ENCODE measurements at regions not wholly inside any gene's neighbourhood (a gene's known extent, or its start where the extent isn't known, plus 50 kb on each side); places are given as distances from the start of the nearest gene placed in this dataset.

DNA sequence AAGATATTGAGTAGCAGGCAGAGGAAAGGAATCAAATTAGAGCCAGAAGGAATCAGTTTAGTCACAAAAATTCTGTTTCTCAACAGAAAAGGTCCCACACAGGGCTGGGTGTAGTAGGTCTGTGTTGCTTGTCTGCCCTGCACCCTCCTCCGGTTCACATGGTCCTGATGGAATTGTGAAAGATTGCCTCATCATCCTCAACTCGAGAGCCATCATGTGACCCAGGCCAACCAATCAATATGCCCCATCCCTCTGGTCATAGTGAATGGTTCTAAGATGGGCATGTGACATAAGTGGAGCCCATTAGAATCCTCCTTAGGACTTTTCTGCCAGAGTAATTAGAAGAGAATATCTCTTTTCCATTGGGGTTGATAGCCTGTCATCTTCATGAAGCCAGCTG lies 56.7 kb upstream of the RAD23B start:
- Histone ChIP-seq H3K27me3 (no peaks in the 10 kb centered on the region), H3K27ac (replicated peaks in 1 of 4) (no peak overlapping the region), H3K36me3 (no peaks in the 10 kb centered on the region), H3K4me3 (no peak overlapping the region), H3K4me1 (peaks cover 0 to 16% (median 12%) of the 10 kb centered on the region in 4 donors), H3K9me3 (no peaks in the 10 kb centered on the region)
- TF ChIP-seq POLR2A (IDR thresholded peaks at IDR 0.05; ENCODE audit: low read depth): no peak
- TF ChIP-seq POLR2AphosphoS5 (IDR thresholded peaks at IDR 0.05): no peak
- TF ChIP-seq EP300 (IDR thresholded peaks at IDR 0.05): no peak
- TF ChIP-seq CTCF (IDR thresholded peaks at IDR 0.05): no peak
- WGBS: 91% methylated on average over 2 of the region's 2 CpGs
- intact Hi-C loops (cut with DNase I): no loop called here
- no peak for DNase-seq (ENCODE audit: extremely low spot score)

DNA sequence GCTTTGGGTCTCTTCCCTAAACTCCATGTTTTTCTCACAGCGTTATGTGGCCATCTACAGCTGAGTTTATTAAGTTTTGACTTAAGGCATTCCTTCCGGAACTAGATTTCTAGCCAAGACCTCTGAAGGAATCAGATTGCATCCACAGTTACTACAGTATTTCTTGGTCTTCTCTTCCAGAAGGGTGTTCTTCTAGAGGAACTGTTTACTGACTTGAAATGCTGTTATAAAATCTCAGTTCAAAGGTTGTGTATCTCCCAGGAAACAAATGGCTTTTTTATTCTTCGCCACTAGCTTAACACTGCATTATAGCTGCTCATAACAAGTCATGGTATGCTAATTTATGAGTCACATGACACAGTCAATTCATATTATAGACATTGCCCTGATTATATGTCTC lies 55.3 kb upstream of the RAD23B start:
- no peaks in the 10 kb centered on the region for H3K27me3 ChIP-seq
- H3K27ac ChIP-seq (replicated peaks in 1 of 4): no peak overlapping the region
- TF ChIP-seq POLR2AphosphoS5 (IDR thresholded peaks at IDR 0.05) (no peak), CTCF (IDR thresholded peaks at IDR 0.05) (no peak)
- DNase-seq (ENCODE audit: extremely low spot score): no peak
- 71% methylated on average over 3 of the region's 3 CpGs for WGBS
- no peaks in the 10 kb centered on the region for H3K9me3 ChIP-seq
- intact Hi-C loops (cut with DNase I): no loop called here
- no peak overlapping the region for H3K4me3 ChIP-seq
- peaks cover 0 to 6% (median 2%) of the 10 kb centered on the region in 4 donors for H3K4me1 ChIP-seq
- H3K36me3 ChIP-seq: no peaks in the 10 kb centered on the region

DNA sequence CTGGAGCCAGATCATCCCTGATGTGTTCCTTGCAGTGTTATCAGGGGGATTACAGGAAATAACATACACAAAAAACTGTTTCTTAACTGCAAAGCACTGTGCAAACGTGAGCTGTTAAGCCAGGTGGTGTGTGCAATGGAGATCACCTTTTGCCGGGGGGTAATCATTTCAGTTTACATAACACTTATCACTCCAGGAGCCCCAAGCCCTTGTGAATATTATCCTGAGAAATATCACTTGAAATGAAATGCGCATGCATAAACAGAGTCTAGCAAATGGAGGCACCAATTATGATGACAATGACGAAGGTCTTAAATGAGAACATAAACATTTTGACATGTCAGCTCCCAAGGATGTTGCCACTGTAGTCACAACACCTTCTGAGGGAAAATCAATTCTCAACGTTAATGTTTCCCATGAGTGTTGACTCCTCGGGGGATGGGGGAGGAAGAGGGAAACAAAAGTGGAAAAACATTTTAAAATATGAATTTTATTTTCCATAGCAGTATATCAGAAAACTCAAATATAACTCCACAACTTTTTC lies 54.5 kb upstream of the RAD23B start:
- Histone ChIP-seq H3K36me3 (no peaks in the 10 kb centered on the region), H3K4me1 (peaks cover 0 to 6% (median 2%) of the 10 kb centered on the region in 4 donors), H3K27me3 (no peaks in the 10 kb centered on the region), H3K4me3 (no peak overlapping the region), H3K9me3 (no peaks in the 10 kb centered on the region), H3K27ac (replicated peaks in 1 of 4) (no peak overlapping the region)
- intact Hi-C loops (cut with DNase I): no loop called here
- TF ChIP-seq POLR2AphosphoS5 (IDR thresholded peaks at IDR 0.05) (no peak), CTCF (IDR thresholded peaks at IDR 0.05) (no peak), EP300 (IDR thresholded peaks at IDR 0.05) (no peak), POLR2A (IDR thresholded peaks at IDR 0.05; ENCODE audit: low read depth) (no peak)
- peak; percentile 47 for DNase-seq (ENCODE audit: extremely low spot score)
- 68% methylated on average over 6 of the region's 6 CpGs for WGBS

DNA sequence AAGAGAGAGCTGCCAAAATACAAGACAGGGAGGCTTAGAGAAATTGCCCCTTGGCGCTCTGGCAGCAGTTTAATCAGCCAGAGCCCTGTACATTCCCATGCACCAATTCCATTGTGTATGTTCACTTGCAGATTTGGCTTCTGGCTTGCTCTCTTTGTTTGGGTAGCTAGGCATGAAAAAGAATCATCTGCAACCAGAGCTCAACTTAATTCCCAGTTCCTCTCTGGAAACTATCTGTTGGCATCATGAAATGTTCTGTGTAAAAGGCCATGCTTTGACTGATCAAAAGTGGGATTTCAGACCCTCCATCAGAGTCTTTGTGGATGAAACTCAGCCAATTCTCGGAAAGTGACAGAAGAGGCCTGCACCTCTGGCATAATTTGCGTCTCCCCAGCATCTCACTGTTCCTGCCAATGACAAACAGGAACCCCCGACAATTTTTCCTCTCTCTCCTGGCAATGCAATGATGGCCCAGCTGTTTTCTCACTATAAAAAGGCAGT lies 53.8 kb upstream of the RAD23B start:
- WGBS: 64% methylated on average over 4 of the region's 4 CpGs
- Histone ChIP-seq H3K9me3 (no peaks in the 10 kb centered on the region), H3K4me1 (peaks cover 0 to 6% (median 2%) of the 10 kb centered on the region in 4 donors), H3K27ac (replicated peaks in 1 of 4) (no peak overlapping the region), H3K27me3 (no peaks in the 10 kb centered on the region), H3K4me3 (no peak overlapping the region), H3K36me3 (no peaks in the 10 kb centered on the region)
- intact Hi-C loops (cut with DNase I): no loop called here
- TF ChIP-seq POLR2AphosphoS5 (IDR thresholded peaks at IDR 0.05): no peak
- no peak for TF ChIP-seq CTCF (IDR thresholded peaks at IDR 0.05)
- no peak for TF ChIP-seq POLR2A (IDR thresholded peaks at IDR 0.05; ENCODE audit: low read depth)
- TF ChIP-seq EP300 (IDR thresholded peaks at IDR 0.05): no peak
- peak; percentile 39 for DNase-seq (ENCODE audit: extremely low spot score)

Small RNA genes lying in the stretch of these regions (small RNA-seq; reads per million reads assigned to genes)
- 0 reads per million in 3 donors for gene AL807761.1

All from esophagus muscularis mucosa (tissue), 4 donors.